Stomach (tissue), 8 donors: ENCODE measurements at regions not wholly inside any gene's neighbourhood (a gene's known extent, or its start where the extent isn't known, plus 50 kb on each side); places are given as distances from the start of the nearest gene placed in this dataset.

Experiments used
- DNase-seq, 2 donors: peaks; one replicate each; pipeline versions ENCODE4 v3.0.0 to v3.0.0-alpha.2; 2013 to 2019
- H3K27ac ChIP-seq, 5 donors: fragments of 200-600 bp in 4 of 5; sonication (generic) in 4 of 5; one replicate each; pipeline ENCODE4 v1.5.1; 2013 to 2019; ENCODE audit warnings: mild to moderate bottlenecking in 1 of 5, moderate library complexity in 1 of 5
- H3K27me3 ChIP-seq, 3 donors: fragments of 200-600 bp; sonication (generic); one replicate each; pipeline ENCODE4 v1.5.1; 2017 to 2019; ENCODE audit warnings: mixed run types in 1 of 3
- H3K36me3 ChIP-seq, 4 donors: fragments of 200-600 bp; sonication (generic); 1 replicate in 3 of 4; 2 replicates in 1 of 4; pipeline ENCODE4 v1.5.1; 2016 to 2019
- H3K4me1 ChIP-seq, 4 donors: fragments of 200-600 bp; sonication (generic); one replicate each; pipeline ENCODE4 v1.5.1; 2016 to 2019
- H3K4me3 ChIP-seq, 4 donors: fragments of 200-600 bp; sonication (generic) in 3 of 4; one replicate each; pipeline ENCODE4 v1.5.1; 2016 to 2019; ENCODE audit warnings: mild to moderate bottlenecking in 1 of 4
- H3K9me3 ChIP-seq, 4 donors: fragments of 200-600 bp; sonication (generic); one replicate each; pipeline ENCODE4 v1.5.1; 2016 to 2019
- EP300 ChIP-seq: sonication (generic); formaldehyde crosslinking; IDR thresholded peaks from one replicate; pipeline ENCODE4 v1.6.1; 2017; ENCODE audit warnings: antibody characterized with exemption
- POLR2A ChIP-seq, 4 donors: fragments of 450-650 bp; IDR thresholded peaks; one replicate each; pipeline ENCODE4 v1.6.1; 2016; ENCODE audit warnings: antibody characterized with exemption in 4 of 4, control low read depth in 2 of 4, mild to moderate bottlenecking in 1 of 4, moderate library complexity in 1 of 4
- POLR2AphosphoS5 ChIP-seq, 3 donors: sonication (generic); formaldehyde crosslinking; IDR thresholded peaks; one replicate each; pipeline ENCODE4 v1.6.1; 2016; ENCODE audit warnings: antibody characterized with exemption in 3 of 3
- WGBS, 5 donors: extraction: QIAGEN DNeasy Blood & Tissue Kit in 3 of 5; methylation state at CpG; one replicate each; pipeline versions ENCODE4 v1.1.5 to v1.1.7; 2013 to 2018; 5-methylcytosine and 5-hydroxymethylcytosine counted together
- intact Hi-C: fragments of 100-400 bp; cut with DNase I; formaldehyde crosslinking; loops from one replicate; pipeline ENCODE4 v1.15.1; 2023; ENCODE audit warnings: low total_unique reads
- TF ChIP-seq, protein P1 (sequence below), 7 experiments: fragments of 450-650 bp in 4 of 7; fragments of 200-600 bp in 3 of 7; sonication (generic) in 3 of 7; IDR thresholded peaks; one replicate each; pipeline ENCODE4 v1.5.1; 2016 to 2019; ENCODE audit warnings: antibody characterized with exemption in 7 of 7, control low read depth in 2 of 7, mild to moderate bottlenecking in 1 of 7
- donor health status: healthy with polysubstance abuse.
- donor health status: Bipolar disorder and iron deficiency.
- donor health status: healthy.

DNA sequence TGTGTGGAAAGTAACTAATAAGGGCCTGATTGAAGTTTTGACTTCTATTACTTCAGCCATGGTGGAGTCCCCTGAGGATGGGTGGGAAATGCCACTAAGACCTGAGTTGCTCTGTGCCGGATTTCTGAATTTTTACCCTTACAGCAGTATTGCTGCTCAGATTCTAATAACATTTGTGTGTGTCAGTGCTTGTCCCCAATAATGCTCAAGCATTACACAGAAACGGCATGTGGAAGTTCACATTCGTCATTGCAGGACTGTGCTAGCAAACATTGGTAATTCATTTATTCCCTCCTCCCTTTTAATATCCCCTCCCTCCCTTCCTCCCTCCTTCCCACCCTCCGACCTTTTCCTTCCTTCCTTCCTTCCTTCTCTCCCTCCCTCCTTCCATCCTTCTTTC, 484.5 kb upstream of the ONECUT1 start:
- WGBS, 5 donors: 45 to 62% (median 57%) methylated on average over 4 of the region's 4 CpGs
- no peaks in the 10 kb centered on the region for H3K36me3 ChIP-seq

DNA sequence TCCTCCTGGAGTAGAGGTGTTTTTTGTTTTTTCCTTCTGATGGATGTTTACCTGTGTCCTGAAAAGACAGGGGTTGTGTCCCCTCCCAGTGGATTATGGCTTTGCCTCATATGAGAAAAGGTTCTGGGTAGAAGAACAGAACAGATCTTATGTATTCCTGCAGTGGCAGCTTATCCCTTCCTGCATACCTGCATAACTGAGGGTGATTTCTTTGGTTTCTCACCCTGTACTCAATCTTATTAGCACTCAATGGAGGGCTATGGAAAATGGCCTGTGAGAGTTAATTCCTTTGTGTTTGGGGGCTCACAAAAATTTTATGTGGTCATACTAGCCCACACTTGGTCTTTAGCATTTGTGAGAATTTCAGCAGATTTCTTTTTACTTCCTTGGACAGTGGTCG, 482.0 kb upstream of the ONECUT1 start:
- no peaks in the 10 kb centered on the region for H3K4me1 ChIP-seq
- no peak for TF ChIP-seq POLR2AphosphoS5 (IDR thresholded peaks at IDR 0.05)
- TF ChIP-seq POLR2A (IDR thresholded peaks at IDR 0.05): no peak
- TF ChIP-seq, protein P1, sequence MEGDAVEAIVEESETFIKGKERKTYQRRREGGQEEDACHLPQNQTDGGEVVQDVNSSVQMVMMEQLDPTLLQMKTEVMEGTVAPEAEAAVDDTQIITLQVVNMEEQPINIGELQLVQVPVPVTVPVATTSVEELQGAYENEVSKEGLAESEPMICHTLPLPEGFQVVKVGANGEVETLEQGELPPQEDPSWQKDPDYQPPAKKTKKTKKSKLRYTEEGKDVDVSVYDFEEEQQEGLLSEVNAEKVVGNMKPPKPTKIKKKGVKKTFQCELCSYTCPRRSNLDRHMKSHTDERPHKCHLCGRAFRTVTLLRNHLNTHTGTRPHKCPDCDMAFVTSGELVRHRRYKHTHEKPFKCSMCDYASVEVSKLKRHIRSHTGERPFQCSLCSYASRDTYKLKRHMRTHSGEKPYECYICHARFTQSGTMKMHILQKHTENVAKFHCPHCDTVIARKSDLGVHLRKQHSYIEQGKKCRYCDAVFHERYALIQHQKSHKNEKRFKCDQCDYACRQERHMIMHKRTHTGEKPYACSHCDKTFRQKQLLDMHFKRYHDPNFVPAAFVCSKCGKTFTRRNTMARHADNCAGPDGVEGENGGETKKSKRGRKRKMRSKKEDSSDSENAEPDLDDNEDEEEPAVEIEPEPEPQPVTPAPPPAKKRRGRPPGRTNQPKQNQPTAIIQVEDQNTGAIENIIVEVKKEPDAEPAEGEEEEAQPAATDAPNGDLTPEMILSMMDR (IDR thresholded peaks at IDR 0.05): no peak
- no peak for TF ChIP-seq EP300
- no peak overlapping the region for H3K4me3 ChIP-seq
- no peak for DNase-seq
- H3K36me3 ChIP-seq: no peaks in the 10 kb centered on the region
- no peak overlapping the region for H3K27ac ChIP-seq
- WGBS, 5 donors: 0% methylated on average over 1 of the region's 1 CpG
- no peaks in the 10 kb centered on the region for H3K9me3 ChIP-seq
- H3K27me3 ChIP-seq: no peaks in the 10 kb centered on the region
- intact Hi-C loops: no loop called here

More for the DNA sequence above, 484.5 kb upstream of the ONECUT1 start:
- no peaks in the 10 kb centered on the region for H3K4me1 ChIP-seq
- intact Hi-C loops: no loop called here
- TF ChIP-seq POLR2AphosphoS5 (IDR thresholded peaks at IDR 0.05) (no peak), POLR2A (IDR thresholded peaks at IDR 0.05) (no peak), EP300 (no peak)
- TF ChIP-seq, protein P1 (IDR thresholded peaks at IDR 0.05): no peak
- H3K9me3 ChIP-seq: no peaks in the 10 kb centered on the region
- H3K4me3 ChIP-seq: no peak overlapping the region
- DNase-seq: no peak
- H3K27ac ChIP-seq: no peak overlapping the region
- H3K27me3 ChIP-seq: no peaks in the 10 kb centered on the region

DNA sequence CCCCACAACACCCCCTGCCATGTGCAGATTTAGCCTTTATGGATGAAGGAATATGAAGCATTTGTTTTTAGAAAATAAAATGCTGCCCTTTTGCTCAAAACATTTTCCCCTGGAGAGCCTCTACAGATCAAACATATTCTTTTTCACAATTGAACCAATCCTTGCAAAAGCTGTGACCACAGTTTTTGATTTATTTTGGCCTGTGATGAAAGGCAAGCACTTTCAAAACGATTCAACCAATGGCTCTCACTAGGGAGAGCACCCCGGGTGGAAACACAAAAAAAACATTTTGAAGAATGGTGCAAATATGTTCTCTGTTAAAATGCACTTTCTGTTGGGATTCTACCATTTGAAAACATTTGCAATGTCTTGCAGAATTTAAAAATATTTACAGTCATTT, 476.0 kb upstream of the ONECUT1 start:
- TF ChIP-seq POLR2AphosphoS5 (IDR thresholded peaks at IDR 0.05) (no peak), EP300 (no peak), POLR2A (IDR thresholded peaks at IDR 0.05) (no peak)
- TF ChIP-seq, protein P1 (IDR thresholded peaks at IDR 0.05): no peak

DNA sequence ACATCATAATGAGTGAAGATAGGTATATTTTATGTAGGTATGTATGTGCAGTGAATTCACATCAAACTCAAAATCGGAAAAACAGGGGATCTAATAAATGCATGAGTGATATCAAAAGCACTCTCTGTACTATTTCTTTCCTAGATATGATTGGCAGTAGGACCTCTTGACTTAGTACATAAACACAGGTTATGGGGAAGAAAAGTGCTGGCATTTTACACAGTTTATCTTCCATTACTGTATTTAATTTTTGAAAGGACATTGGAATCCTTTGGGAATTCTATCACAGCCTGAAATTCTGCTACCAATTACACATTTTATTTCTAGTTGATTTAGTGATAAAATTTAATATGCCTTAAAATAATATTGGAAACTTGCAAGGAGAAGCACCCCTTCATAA, 470.5 kb upstream of the ONECUT1 start:
- Histone ChIP-seq H3K4me1 (no peaks in the 10 kb centered on the region), H3K36me3 (no peaks in the 10 kb centered on the region), H3K4me3 (no peak overlapping the region), H3K27me3 (no peaks in the 10 kb centered on the region), H3K9me3 (no peaks in the 10 kb centered on the region), H3K27ac (no peak overlapping the region)
- DNase-seq: no peak
- intact Hi-C loops: no loop called here
- 62 to 83% (median 77%) methylated on average over 1 of the region's 1 CpG for WGBS, 5 donors
- TF ChIP-seq POLR2A (IDR thresholded peaks at IDR 0.05): no peak
- no peak for TF ChIP-seq POLR2AphosphoS5 (IDR thresholded peaks at IDR 0.05)
- no peak for TF ChIP-seq EP300
- TF ChIP-seq, protein P1 (IDR thresholded peaks at IDR 0.05): no peak

More for the DNA sequence above, 476.0 kb upstream of the ONECUT1 start:
- no peaks in the 10 kb centered on the region for H3K4me1 ChIP-seq
- intact Hi-C loops: no loop called here
- H3K27me3 ChIP-seq: no peaks in the 10 kb centered on the region
- DNase-seq: no peak
- 43 to 56% (median 50%) methylated on average over 2 of the region's 2 CpGs for WGBS, 5 donors
- no peaks in the 10 kb centered on the region for H3K9me3 ChIP-seq
- H3K27ac ChIP-seq: no peak overlapping the region
- no peaks in the 10 kb centered on the region for H3K36me3 ChIP-seq
- H3K4me3 ChIP-seq: no peak overlapping the region
